ENCODE measurements at regions not wholly inside any gene's neighbourhood (a gene's known extent, or its start where the extent isn't known, plus 50 kb on each side); places are given as distances from the start of the nearest gene placed in this dataset.

GRCh38 chr13:39981056-39981455 lies 325.6 kb downstream of the COG6 start:
- no peak for DNase-seq

GRCh38 chr13:39982745-39983144 lies 327.3 kb downstream of the COG6 start:
- DNase-seq, result no peak

GRCh38 chr13:39985071-39985470 lies 329.6 kb downstream of the COG6 start:
- DNase-seq, result no peak

- no peak for DNase-seq
These were observed 332.9 kb downstream of the COG6 start for GRCh38 chr13:39988351-39988750.

- DNase-seq, result no peak
These were observed 342.7 kb downstream of the COG6 start for GRCh38 chr13:39998166-39998565.

GRCh38 chr13:40002016-40002415 lies 346.6 kb downstream of the COG6 start:
- no peak for DNase-seq

GRCh38 chr13:40013554-40013953 lies 358.1 kb downstream of the COG6 start:
- no peak for DNase-seq

GRCh38 chr13:40016953-40017660 lies 361.6 kb downstream of the COG6 start:
- no peak for DNase-seq

- DNase-seq, result no peak
These were observed 362.3 kb downstream of the COG6 start for GRCh38 chr13:40017662-40018262.

GRCh38 chr13:40023595-40024203 lies 368.2 kb downstream of the COG6 start:
- DNase-seq, result no peak

- no peak for DNase-seq
These were observed 368.9 kb downstream of the COG6 start for GRCh38 chr13:40024204-40024966.

GRCh38 chr13:40024967-40025714 lies 369.7 kb downstream of the COG6 start:
- no peak for DNase-seq

- no peak for DNase-seq
These were observed 370.7 kb downstream of the COG6 start for GRCh38 chr13:40026174-40026585.

GRCh38 chr13:40026741-40027140 lies 371.3 kb downstream of the COG6 start:
- no peak for DNase-seq

- DNase-seq, result no peak
These were observed 373.0 kb downstream of the COG6 start for GRCh38 chr13:40028446-40028845.

- no peak for DNase-seq
These were observed 375.6 kb downstream of the COG6 start for GRCh38 chr13:40031031-40031430.

GRCh38 chr13:40039061-40039460 lies 383.6 kb downstream of the COG6 start:
- no peak for DNase-seq

GRCh38 chr13:40042991-40043390 lies 387.5 kb downstream of the COG6 start:
- DNase-seq, result no peak

- DNase-seq, result no peak
These were observed 388.3 kb downstream of the COG6 start for GRCh38 chr13:40043764-40044163.

- DNase-seq, result no peak
These were observed 391.9 kb downstream of the COG6 start for GRCh38 chr13:40047322-40047771.

- no peak for DNase-seq
These were observed 393.1 kb downstream of the COG6 start for GRCh38 chr13:40048551-40048950.

- no peak for DNase-seq
These were observed 397.5 kb downstream of the COG6 start for GRCh38 chr13:40052954-40053353.

- DNase-seq, result no peak
These were observed 397.9 kb downstream of the COG6 start for GRCh38 chr13:40053401-40053800.

Measured in SW 1271 (cell line).